ENCODE measurements at regions not wholly inside any gene's neighbourhood (a gene's known extent, or its start where the extent isn't known, plus 50 kb on each side); places are given as distances from the start of the nearest gene placed in this dataset.
A peak's percentile ranks its signal among the peaks of the same experiment; 100 is the strongest.
"Not testable (repeated sequence)": the region's sequence is repeated elsewhere in the genome, so short reads cannot be mapped to it uniquely, and the experiment has no call there.

GRCh38 chr18:22290004-22290403, 120.6 kb downstream of the GATA6 start:
- H3K27me3 ChIP-seq (replicated peaks; ENCODE audit: insufficient read depth), result no peaks in the 10 kb centered on the region
- no peak overlapping the region for H3K4me3 ChIP-seq
- ATAC-seq (ENCODE audit: insufficient number of reproducible peaks, low FRiP score, low read depth), result no peak
- H3K4me1 ChIP-seq (ENCODE audit: control insufficient read depth in 1 of 2, low read depth in 2 of 2), result peaks cover 5 to 14% of the 10 kb centered on the region in 2 donors
- H3K36me3 ChIP-seq, result no peaks in the 10 kb centered on the region
- TF ChIP-seq, protein P1, sequence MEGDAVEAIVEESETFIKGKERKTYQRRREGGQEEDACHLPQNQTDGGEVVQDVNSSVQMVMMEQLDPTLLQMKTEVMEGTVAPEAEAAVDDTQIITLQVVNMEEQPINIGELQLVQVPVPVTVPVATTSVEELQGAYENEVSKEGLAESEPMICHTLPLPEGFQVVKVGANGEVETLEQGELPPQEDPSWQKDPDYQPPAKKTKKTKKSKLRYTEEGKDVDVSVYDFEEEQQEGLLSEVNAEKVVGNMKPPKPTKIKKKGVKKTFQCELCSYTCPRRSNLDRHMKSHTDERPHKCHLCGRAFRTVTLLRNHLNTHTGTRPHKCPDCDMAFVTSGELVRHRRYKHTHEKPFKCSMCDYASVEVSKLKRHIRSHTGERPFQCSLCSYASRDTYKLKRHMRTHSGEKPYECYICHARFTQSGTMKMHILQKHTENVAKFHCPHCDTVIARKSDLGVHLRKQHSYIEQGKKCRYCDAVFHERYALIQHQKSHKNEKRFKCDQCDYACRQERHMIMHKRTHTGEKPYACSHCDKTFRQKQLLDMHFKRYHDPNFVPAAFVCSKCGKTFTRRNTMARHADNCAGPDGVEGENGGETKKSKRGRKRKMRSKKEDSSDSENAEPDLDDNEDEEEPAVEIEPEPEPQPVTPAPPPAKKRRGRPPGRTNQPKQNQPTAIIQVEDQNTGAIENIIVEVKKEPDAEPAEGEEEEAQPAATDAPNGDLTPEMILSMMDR (IDR thresholded peaks at IDR 0.05), result no peak
- DNase-seq (ENCODE audit: low spot score), result no peak
- no peak overlapping the region for H3K27ac ChIP-seq
- no peaks in the 10 kb centered on the region for H3K9me3 ChIP-seq

DNA sequence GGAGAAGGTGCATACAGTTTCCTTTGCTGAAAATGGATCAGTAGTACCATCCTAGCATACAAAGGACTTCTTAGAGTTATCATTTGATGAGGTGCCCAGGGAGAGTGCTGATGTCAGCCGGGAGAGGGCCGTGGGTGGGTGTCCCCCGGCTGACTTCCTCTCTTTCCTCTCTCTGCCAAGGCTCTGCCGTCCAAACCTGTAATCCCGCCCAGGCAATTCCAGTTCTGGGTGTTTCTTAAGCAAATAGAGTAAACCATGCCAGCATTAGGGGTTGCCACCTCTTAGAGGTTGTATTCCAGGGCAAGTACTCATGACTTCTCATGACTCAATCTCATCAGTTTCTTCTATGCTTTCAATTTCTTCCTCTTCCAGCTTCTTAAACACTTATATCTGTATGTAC, 117.2 kb downstream of the GATA6 start:
- Histone ChIP-seq H3K4me1 (ENCODE audit: control insufficient read depth in 1 of 2, low read depth in 2 of 2) (peaks cover 5 to 14% of the 10 kb centered on the region in 2 donors), H3K36me3 (no peaks in the 10 kb centered on the region), H3K27me3 (replicated peaks; ENCODE audit: insufficient read depth) (no peaks in the 10 kb centered on the region), H3K4me3 (peak overlapping the region; percentile 43), H3K27ac (peak overlapping the region; percentile 5 to 31), H3K9me3 (no peaks in the 10 kb centered on the region)
- peak; percentile 86 for ATAC-seq (ENCODE audit: insufficient number of reproducible peaks, low FRiP score, low read depth)
- DNase-seq (ENCODE audit: low spot score), result peak; percentile 25
- TF ChIP-seq, protein P1 (IDR thresholded peaks at IDR 0.05), result no peak

- no peaks in the 10 kb centered on the region for H3K27me3 ChIP-seq (replicated peaks; ENCODE audit: insufficient read depth)
- DNase-seq (ENCODE audit: low spot score) (no peak), ATAC-seq (ENCODE audit: insufficient number of reproducible peaks, low FRiP score, low read depth) (no peak)
- H3K36me3 ChIP-seq, result no peaks in the 10 kb centered on the region
- no peaks in the 10 kb centered on the region for H3K9me3 ChIP-seq
- TF ChIP-seq, protein P1 (IDR thresholded peaks at IDR 0.05), result no peak
- H3K4me1 ChIP-seq (ENCODE audit: control insufficient read depth in 1 of 2, low read depth in 2 of 2), result peaks cover 5 to 14% of the 10 kb centered on the region in 2 donors
- no peak overlapping the region for H3K27ac ChIP-seq
- H3K4me3 ChIP-seq, result no peak overlapping the region
Measured at GRCh38 chr18:22285361-22286140, 116.2 kb downstream of the GATA6 start.

DNA sequence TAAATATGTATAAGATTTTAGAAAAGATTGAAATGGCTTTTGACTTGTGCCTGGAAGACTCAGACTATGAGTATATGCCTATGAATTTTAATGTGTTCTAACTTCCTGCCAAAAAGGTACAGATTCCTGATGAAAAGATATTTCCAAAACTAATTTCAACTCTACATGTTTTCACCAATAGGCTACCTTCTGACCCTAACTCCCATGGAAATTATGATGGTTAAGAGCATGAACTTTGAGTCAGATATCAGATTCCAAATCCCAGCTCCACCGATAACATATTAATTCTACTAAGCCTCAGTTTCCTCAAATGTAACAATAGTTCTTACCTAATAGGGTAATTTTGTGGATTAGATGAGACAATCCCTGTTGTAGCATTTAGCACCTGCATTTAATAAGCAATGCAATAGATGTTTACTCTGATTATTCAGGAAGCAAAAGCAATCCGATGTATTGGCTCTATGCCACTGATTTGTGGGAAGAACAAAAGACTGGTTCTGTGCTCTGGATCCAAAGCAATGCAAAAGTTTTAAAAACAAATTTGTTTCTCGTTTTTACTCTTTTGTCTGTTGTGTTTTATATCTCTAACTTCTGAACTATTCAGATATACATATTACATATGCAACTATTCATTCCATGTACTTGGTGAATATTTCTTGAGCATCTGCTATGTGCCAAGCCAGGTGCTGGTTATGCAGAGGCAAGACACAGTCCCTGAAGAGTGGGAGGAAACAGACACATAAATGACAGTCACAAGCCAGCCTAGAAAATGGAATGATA, 115.4 kb downstream of the GATA6 start:
- DNase-seq (ENCODE audit: low spot score) (no peak), ATAC-seq (ENCODE audit: insufficient number of reproducible peaks, low FRiP score, low read depth) (no peak)
- Histone ChIP-seq H3K4me1 (ENCODE audit: control insufficient read depth in 1 of 2, low read depth in 2 of 2) (peaks cover 5 to 14% of the 10 kb centered on the region in 2 donors), H3K36me3 (no peaks in the 10 kb centered on the region), H3K4me3 (no peak overlapping the region), H3K27ac (no peak overlapping the region), H3K9me3 (no peaks in the 10 kb centered on the region), H3K27me3 (replicated peaks; ENCODE audit: insufficient read depth) (no peaks in the 10 kb centered on the region)
- TF ChIP-seq, protein P1 (IDR thresholded peaks at IDR 0.05), result no peak

GRCh38 chr18:22283855-22284254, 114.5 kb downstream of the GATA6 start:
- H3K9me3 ChIP-seq; H3K36me3 ChIP-seq; ATAC-seq (ENCODE audit: insufficient number of reproducible peaks, low FRiP score, low read depth); H3K27me3 ChIP-seq (replicated peaks; ENCODE audit: insufficient read depth); DNase-seq (ENCODE audit: low spot score); H3K4me3 ChIP-seq; H3K27ac ChIP-seq: not testable (repeated sequence)
- H3K4me1 ChIP-seq (ENCODE audit: control insufficient read depth in 1 of 2, low read depth in 2 of 2), result peaks cover 5 to 14% of the 10 kb centered on the region in 2 donors
